Mammary epithelial cell (primary cell): ENCODE measurements at regions not wholly inside any gene's neighbourhood (a gene's known extent, or its start where the extent isn't known, plus 50 kb on each side); places are given as distances from the start of the nearest gene placed in this dataset.

Experiments used
- EZH2 ChIP-seq: IDR thresholded peaks from 2 replicates; pipeline ENCODE4 v1.6.1; 2012; ENCODE audit warnings: low read length, inconsistent platforms, borderline replicate concordance
- TF ChIP-seq, protein P1 (sequence below), 2 donors: IDR thresholded peaks in 1 of 2; conservative IDR thresholded peaks in 1 of 2; 2 replicates each; pipeline ENCODE4 v1.5.1; 2011 to 2012; ENCODE audit warnings: inconsistent platforms in 2 of 2, low read length in 2 of 2, mild to moderate bottlenecking in 2 of 2, control low read depth in 1 of 2, low read depth in 1 of 2; ENCODE audit not compliant: insufficient read depth in 1 of 2; ENCODE audit errors: extremely low read depth in 1 of 2

- TF ChIP-seq, protein P1, sequence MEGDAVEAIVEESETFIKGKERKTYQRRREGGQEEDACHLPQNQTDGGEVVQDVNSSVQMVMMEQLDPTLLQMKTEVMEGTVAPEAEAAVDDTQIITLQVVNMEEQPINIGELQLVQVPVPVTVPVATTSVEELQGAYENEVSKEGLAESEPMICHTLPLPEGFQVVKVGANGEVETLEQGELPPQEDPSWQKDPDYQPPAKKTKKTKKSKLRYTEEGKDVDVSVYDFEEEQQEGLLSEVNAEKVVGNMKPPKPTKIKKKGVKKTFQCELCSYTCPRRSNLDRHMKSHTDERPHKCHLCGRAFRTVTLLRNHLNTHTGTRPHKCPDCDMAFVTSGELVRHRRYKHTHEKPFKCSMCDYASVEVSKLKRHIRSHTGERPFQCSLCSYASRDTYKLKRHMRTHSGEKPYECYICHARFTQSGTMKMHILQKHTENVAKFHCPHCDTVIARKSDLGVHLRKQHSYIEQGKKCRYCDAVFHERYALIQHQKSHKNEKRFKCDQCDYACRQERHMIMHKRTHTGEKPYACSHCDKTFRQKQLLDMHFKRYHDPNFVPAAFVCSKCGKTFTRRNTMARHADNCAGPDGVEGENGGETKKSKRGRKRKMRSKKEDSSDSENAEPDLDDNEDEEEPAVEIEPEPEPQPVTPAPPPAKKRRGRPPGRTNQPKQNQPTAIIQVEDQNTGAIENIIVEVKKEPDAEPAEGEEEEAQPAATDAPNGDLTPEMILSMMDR (conservative IDR thresholded peaks at IDR 0.05 in 1 of 2, IDR thresholded peaks at IDR 0.05 in 1 of 2; ENCODE audit: extremely low read depth in 1 of 2, insufficient read depth in 1 of 2, low read depth in 1 of 2, low read length in 2 of 2) = no peak
- TF ChIP-seq EZH2 = no peak
Measured at GRCh38 chr12:113676117-113676516, 204.4 kb upstream of the LHX5 start.
